ENCODE measurements at regions not wholly inside any gene's neighbourhood (a gene's known extent, or its start where the extent isn't known, plus 50 kb on each side); places are given as distances from the start of the nearest gene placed in this dataset.
"Not testable (repeated sequence)": the region's sequence is repeated elsewhere in the genome, so short reads cannot be mapped to it uniquely, and the experiment has no call there.

DNA sequence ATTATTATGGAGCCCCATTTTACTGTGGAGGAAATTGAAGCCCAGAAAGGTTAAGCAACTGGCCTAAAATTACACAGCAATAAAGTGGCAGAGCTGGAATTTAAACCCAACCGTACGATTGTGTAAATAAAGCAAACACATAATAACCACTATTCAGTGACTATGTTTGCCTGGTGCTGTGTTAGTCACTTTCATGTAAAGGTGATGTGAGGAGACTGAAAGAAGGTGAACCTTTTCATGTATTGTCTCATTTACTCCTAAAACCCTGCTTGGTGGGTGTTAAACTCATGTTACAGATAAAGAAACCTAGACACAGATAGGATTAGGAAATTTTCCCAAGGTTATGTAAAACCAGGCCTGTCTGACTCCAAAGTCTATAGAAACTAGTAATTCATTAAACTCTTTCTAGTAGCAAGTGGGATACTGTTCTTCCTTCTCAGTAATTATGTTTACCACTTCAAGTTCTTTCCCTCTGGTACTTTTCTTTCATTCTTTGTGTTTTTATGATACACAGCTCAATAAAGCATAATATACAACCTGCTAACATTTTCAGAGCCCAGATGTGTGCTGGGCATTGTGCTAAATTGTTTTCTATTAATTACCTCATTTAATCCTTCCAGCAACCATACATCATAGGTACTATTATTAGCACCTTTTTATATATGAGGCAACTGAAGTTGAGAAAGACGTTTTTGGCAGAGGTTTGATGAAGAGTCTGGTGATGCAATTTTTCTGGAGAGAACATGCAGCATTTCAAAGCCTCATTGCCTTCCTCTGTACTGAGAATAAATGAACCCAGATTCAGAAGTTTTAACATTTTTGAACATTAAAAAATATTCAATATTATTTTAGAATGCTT lies 202.7 kb downstream of the SPRY1 start:
- DNase-seq (ENCODE audit: low read depth in 3 of 3, low spot score in 1 of 3): no peak

- DNase-seq (ENCODE audit: low read depth in 3 of 3, low spot score in 1 of 3): no peak
Observed at GRCh38 chr4:123599920-123600810, 203.6 kb downstream of the SPRY1 start.

GRCh38 chr4:123600987-123601904 lies 204.7 kb downstream of the SPRY1 start:
- DNase-seq (ENCODE audit: low read depth in 3 of 3, low spot score in 1 of 3): no peak

GRCh38 chr4:123602007-123602406 lies 205.4 kb downstream of the SPRY1 start:
- DNase-seq (ENCODE audit: low read depth in 3 of 3, low spot score in 1 of 3): no peak

GRCh38 chr4:123603165-123603564 lies 206.6 kb downstream of the SPRY1 start:
- no peak for DNase-seq (ENCODE audit: low read depth in 3 of 3, low spot score in 1 of 3)

GRCh38 chr4:123605797-123606196 lies 209.2 kb downstream of the SPRY1 start:
- DNase-seq (ENCODE audit: low read depth in 3 of 3, low spot score in 1 of 3): not testable (repeated sequence)

DNA sequence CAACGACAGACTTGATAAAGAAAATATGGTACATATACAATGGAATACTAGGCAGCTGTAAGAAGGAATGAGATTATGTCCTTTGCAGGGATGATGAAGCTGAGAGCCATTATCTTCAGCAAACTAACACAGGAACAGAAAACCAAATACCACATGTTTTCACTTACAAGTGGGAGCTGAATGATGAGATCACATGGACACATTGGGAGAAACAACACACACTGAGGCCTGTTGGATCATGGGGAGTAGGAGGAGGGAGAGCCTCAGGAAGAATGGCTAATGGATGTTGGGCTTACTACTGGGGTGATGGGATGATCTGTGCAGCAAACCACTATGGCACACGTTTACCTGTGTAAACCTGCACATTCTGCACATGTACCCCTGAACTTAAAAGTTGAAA lies 209.7 kb downstream of the SPRY1 start:
- no peak for DNase-seq (ENCODE audit: low read depth in 3 of 3, low spot score in 1 of 3)

DNA sequence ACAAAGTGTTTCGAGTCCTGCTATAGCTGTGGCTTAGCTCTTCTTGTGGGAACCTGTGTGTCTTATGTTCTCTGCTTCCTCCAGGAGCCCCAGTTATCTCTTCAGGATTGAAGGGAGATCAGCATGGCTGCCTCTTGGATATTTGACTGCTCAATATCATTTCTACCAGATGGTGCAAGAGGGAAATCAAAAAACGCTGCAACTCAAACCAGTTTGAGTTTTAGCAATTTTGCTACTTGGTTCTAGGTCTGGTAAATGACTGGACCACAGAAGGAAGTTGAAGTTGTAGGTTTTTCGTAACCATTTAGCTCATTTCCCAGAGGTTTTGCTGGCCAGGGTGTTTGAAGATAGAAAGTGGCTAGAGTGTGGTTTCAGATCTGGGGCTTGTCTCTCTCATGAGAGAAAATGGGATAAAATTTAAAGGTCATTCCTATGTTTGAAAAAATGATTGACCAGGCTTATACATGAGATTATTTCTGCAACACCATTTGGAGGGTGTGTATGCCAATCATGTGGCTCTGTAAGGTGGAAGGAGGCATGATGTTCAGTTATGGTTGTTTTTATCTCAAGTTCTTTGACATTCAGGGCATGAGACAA lies 210.4 kb downstream of the SPRY1 start:
- no peak for DNase-seq (ENCODE audit: low read depth in 3 of 3, low spot score in 1 of 3)

DNA sequence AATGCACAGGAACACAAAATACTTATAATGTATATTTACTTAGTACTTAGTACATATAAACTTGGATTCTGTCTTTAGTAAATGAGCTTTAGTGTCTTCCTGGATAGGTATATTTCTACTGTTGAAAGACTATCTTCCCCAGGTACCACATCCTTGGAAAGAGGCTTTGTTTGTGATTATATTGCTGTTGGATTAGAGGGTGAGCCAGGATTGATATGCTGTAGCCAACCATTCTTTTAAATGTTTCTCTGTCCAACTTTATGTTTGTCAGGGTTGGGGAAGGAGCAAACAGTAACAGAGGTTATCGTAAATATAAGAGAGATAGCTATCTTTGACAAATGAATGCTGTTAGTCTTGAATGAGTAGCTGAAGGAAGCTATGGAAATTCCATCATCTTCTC lies 213.2 kb downstream of the SPRY1 start:
- no peak for DNase-seq (ENCODE audit: low read depth in 3 of 3, low spot score in 1 of 3)

DNA sequence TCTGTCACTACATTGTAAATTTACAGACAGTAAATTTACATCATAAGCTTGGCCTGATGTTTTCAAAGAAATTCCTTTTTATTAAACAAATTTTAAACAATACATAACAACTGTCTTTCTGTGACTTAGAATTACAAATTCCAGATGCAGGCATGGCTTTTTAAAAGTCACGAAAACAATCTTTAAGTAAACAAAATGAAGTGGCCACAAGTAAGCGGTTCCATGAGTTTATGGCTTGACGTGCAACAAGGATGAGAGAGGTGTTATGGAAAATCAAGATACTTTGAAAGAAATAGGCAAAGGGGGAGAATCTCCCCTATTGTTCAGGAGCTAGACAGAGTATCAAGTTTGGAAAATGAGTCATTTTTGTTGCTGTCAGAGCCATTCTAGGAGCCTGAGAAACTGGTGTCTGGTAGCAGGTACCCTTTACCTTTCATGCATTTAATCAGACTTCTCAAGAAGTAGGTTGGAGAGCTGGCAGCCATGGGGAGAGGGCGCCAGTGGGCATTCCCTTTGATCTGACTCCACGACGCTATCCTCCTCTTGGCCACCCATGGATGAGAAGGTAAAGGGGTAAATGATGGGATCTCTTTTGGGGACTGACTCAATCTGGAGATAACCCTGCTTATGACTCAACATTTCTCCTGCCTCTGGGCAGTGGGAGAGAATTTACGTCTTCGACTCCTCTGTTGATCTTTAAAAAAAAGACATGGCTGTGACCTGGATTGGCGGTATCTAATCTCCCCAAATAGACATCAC lies 217.2 kb downstream of the SPRY1 start:
- DNase-seq (ENCODE audit: low read depth in 3 of 3, low spot score in 1 of 3): no peak

GRCh38 chr4:123615901-123616300 lies 219.3 kb downstream of the SPRY1 start:
- DNase-seq (ENCODE audit: low read depth in 3 of 3, low spot score in 1 of 3): no peak

- DNase-seq (ENCODE audit: low read depth in 3 of 3, low spot score in 1 of 3): no peak
Observed at GRCh38 chr4:123616951-123617461, 220.4 kb downstream of the SPRY1 start.

GRCh38 chr4:123617791-123618190 lies 221.2 kb downstream of the SPRY1 start:
- DNase-seq (ENCODE audit: low read depth in 3 of 3, low spot score in 1 of 3): no peak

GRCh38 chr4:123618606-123619005 lies 222.0 kb downstream of the SPRY1 start:
- DNase-seq (ENCODE audit: low read depth in 3 of 3, low spot score in 1 of 3): no peak

GRCh38 chr4:123619326-123619725 lies 222.7 kb downstream of the SPRY1 start:
- no peak for DNase-seq (ENCODE audit: low read depth in 3 of 3, low spot score in 1 of 3)

GRCh38 chr4:123619895-123620294 lies 223.3 kb downstream of the SPRY1 start:
- no peak for DNase-seq (ENCODE audit: low read depth in 3 of 3, low spot score in 1 of 3)

DNA sequence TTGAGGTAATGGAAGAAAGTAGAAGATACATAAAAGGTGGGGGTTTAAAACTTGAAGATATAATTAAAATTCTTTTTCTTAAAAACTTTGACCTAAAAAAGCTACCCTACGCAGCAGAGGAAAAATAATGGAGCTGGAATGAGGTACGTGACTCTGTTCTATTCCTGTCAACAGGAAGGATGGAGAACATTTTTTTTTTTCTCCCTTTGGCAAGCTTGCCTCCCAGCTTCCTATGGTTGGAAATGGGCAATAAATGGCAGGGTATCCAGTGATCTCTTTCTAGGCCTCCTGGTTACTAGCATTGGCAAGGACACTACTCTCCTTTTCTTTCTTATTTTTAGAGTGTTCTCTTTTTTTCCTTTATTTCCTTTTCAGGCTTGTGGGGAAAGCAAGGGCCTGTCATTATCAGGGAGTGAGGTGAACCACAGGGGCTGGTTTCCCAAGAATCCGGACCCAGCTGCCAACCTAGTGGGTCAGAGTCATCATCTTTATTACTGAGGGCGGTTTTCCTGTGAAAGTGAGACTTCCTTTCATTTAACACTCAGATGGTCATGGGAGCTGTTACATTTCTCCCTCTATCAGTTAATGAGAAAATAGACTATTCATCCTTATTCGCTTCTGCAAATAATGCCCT lies 224.6 kb downstream of the SPRY1 start:
- DNase-seq (ENCODE audit: low read depth in 3 of 3, low spot score in 1 of 3): no peak

DNA sequence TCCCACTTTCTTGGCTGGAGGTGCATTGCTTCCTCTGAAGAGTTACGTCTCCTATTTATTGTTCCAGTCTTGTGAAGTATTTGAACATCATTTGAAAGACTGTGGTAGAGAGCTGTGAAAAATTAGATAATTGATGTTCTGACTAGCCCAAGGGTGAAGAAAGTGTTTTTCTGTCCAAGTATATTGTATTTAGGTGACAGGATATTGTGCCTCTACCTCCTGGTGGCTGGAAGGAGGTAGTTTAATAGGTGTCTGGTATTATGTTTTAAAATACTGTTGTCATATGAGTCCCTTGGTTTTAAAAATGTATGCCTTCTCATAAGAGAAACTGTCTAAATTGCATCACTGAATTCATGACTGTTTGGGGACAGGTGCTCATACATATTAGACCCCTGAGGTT lies 226.0 kb downstream of the SPRY1 start:
- DNase-seq (ENCODE audit: low read depth in 3 of 3, low spot score in 1 of 3): no peak

DNA sequence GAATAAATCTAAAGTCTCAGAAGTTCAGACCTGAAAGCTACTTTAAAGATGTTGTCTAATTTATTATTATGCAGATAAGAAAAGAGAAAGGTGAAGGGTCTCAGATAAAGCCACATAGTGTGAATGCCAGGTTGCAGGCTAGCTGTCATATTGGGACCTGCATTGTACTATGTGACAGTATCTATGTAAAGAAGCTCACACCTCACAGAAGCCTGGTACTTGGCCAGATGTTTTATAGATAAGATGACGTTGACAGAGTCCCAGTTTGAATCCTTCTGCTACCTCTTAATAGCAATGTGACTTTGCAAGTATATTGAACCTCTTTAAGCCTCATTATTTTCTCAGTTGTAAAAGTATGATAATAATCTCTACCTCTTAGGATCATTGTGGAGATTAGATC lies 227.0 kb downstream of the SPRY1 start:
- DNase-seq (ENCODE audit: low read depth in 3 of 3, low spot score in 1 of 3): no peak
